ENCODE measurements at regions not wholly inside any gene's neighbourhood (a gene's known extent, or its start where the extent isn't known, plus 50 kb on each side); places are given as distances from the start of the nearest gene placed in this dataset.
A peak's percentile ranks its signal among the peaks of the same experiment; 100 is the strongest.

DNA sequence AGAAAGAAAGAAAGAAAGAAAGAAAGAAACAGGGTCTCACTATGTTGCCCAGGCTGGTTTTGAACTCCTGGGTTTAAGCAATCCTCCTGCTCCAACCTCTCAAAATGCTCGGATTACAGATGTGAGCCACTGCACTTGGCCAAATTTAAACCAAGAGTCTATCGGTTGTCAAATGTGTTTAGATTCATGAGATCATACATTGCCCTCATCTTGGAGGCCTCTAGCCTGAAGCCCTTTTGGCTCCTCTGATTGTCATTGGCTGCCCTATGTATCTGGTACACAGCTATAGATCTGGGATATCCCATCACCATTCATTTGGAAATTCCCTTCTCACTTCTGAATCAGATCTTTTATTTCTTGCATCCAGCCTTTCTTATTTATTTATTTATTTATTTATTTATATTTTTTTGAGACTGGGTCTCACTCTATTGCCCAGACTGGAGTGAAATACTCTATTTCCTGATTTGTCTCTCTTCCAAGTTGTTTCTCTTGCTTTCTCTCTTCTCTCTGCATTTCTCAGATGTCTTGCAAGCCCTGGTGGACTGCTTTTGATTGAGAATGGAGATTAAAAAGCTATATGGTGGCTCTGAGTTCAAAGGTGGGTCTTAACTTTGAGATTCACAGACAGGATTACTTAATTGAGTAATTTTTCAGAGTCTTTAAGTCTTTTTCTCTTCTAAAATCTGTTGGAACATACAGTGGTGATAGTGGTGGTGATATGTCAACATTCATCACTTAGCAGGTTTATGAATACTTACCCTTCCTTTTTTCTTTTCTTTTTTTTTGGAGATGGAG lies 121.9 kb downstream of the GJA1 start:
- Mint-ChIP-seq H3K4me3 (no peak overlapping the region), H3K4me1 (no peaks in the 10 kb centered on the region), H3K27ac (peak overlapping the region in 1 of 3 experiments; percentile 52; a peak in 1 of 7 replicates), H3K27me3 (ENCODE audit: low read depth) (no peaks in the 10 kb centered on the region), H3K9me3 (no peaks in the 10 kb centered on the region), H3K36me3 (ENCODE audit: insufficient read depth in 1 of 3, low read depth in 3 of 3) (no peaks in the 10 kb centered on the region)
- no peak for DNase-seq
- Histone ChIP-seq H4K8ac (replicated peaks; ENCODE audit: insufficient read length, low read depth, low read length) (no peak overlapping the region), H3K27ac (ENCODE audit: insufficient read length, low read depth, low read length) (no peak overlapping the region), H2AK5ac (ENCODE audit: insufficient read length, low read length) (no peak overlapping the region), H3K23me2 (ENCODE audit: insufficient read length, low read depth, low read length, poor library complexity, severe bottlenecking) (no peaks in the 10 kb centered on the region), H2AFZ (ENCODE audit: low read length) (no peak overlapping the region), H3K4me1 (ENCODE audit: insufficient read depth, low read length) (no peaks in the 10 kb centered on the region), H4K20me1 (ENCODE audit: control insufficient read depth, insufficient read depth, insufficient read length) (no peaks in the 10 kb centered on the region), H2BK120ac (ENCODE audit: low read depth, low read length, poor library complexity, severe bottlenecking) (no peak overlapping the region), H3K27me3 (ENCODE audit: insufficient read depth, low read length) (no peaks in the 10 kb centered on the region), H4K5ac (ENCODE audit: insufficient read length, low read depth, low read length) (no peak overlapping the region), H3K56ac (ENCODE audit: insufficient read length, low read depth, low read length) (no peak overlapping the region), H3K79me1 (ENCODE audit: insufficient read depth, low read depth, low read length, poor library complexity, severe bottlenecking) (no peaks in the 10 kb centered on the region), H2BK15ac (ENCODE audit: low read depth, low read length) (no peak overlapping the region), H2BK5ac (ENCODE audit: insufficient read length, low read length) (no peak overlapping the region), H4K91ac (ENCODE audit: insufficient read length, low read depth, low read length) (no peak overlapping the region), H2BK12ac (ENCODE audit: insufficient read length, low read depth, low read length) (no peak overlapping the region), H2BK20ac (ENCODE audit: low read depth, low read length, poor library complexity, severe bottlenecking) (no peak overlapping the region), H3K9me3 (ENCODE audit: control insufficient read depth, low read depth, low read length) (no peaks in the 10 kb centered on the region), H3K14ac (ENCODE audit: insufficient read depth, low read length) (no peak overlapping the region), H3K18ac (ENCODE audit: insufficient read length, low read depth, low read length) (no peak overlapping the region), H3K9ac (ENCODE audit: extremely low read depth, insufficient read length, low read length) (no peak overlapping the region), H3K4me2 (ENCODE audit: insufficient read depth, insufficient read length, low read length) (no peak overlapping the region), H3T11ph (ENCODE audit: low read length) (no peak overlapping the region), H3K23ac (ENCODE audit: insufficient read length, low read depth, low read length) (no peak overlapping the region), H3K79me2 (ENCODE audit: insufficient read depth, low read length) (no peaks in the 10 kb centered on the region), H3K4ac (ENCODE audit: low read depth, low read length) (no peak overlapping the region)
- TF ChIP-seq, protein P1, sequence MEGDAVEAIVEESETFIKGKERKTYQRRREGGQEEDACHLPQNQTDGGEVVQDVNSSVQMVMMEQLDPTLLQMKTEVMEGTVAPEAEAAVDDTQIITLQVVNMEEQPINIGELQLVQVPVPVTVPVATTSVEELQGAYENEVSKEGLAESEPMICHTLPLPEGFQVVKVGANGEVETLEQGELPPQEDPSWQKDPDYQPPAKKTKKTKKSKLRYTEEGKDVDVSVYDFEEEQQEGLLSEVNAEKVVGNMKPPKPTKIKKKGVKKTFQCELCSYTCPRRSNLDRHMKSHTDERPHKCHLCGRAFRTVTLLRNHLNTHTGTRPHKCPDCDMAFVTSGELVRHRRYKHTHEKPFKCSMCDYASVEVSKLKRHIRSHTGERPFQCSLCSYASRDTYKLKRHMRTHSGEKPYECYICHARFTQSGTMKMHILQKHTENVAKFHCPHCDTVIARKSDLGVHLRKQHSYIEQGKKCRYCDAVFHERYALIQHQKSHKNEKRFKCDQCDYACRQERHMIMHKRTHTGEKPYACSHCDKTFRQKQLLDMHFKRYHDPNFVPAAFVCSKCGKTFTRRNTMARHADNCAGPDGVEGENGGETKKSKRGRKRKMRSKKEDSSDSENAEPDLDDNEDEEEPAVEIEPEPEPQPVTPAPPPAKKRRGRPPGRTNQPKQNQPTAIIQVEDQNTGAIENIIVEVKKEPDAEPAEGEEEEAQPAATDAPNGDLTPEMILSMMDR (conservative IDR thresholded peaks at IDR 0.05): no peak
- WGBS (ENCODE audit: extremely low coverage, insufficient read length, low lambda C conversion rate): no CpG with 5 or more reads among the region's 2 CpGs

All from H9 (cell line).